Parathyroid adenoma (tissue), 2 donors: ENCODE measurements at regions not wholly inside any gene's neighbourhood (a gene's known extent, or its start where the extent isn't known, plus 50 kb on each side); places are given as distances from the start of the nearest gene placed in this dataset.

ENCODE experiments used
- H2AFZ ChIP-seq: fragments of 300-600 bp; sonication (generic); one replicate; pipeline ENCODE4 v1.7.0; 2017; ENCODE audit warnings: antibody characterized with exemption, mild to moderate bottlenecking
- H3K27ac ChIP-seq: fragments of 300-600 bp; sonication (generic); one replicate; pipeline ENCODE4 v1.7.0; 2017
- H3K27me3 ChIP-seq: fragments of 300-600 bp; sonication (generic); one replicate; pipeline ENCODE4 v1.7.0; 2017; ENCODE audit warnings: low read length; ENCODE audit not compliant: control insufficient read depth, insufficient read depth
- H3K36me3 ChIP-seq: fragments of 300-600 bp; sonication (generic); one replicate; pipeline ENCODE4 v1.7.0; 2017; ENCODE audit warnings: low read length; ENCODE audit not compliant: control insufficient read depth, insufficient read depth
- H3K4me1 ChIP-seq: fragments of 300-600 bp; sonication (generic); one replicate; pipeline ENCODE4 v1.7.0; 2017; ENCODE audit warnings: control low read depth
- H3K4me2 ChIP-seq: fragments of 300-600 bp; sonication (generic); one replicate; pipeline ENCODE4 v1.7.0; 2017; ENCODE audit warnings: low read length
- H3K4me3 ChIP-seq: fragments of 300-600 bp; sonication (generic); one replicate; pipeline ENCODE4 v1.7.0; 2017; ENCODE audit warnings: low read depth, low read length
- H3K79me2 ChIP-seq: fragments of 300-600 bp; sonication (generic); one replicate; pipeline ENCODE4 v1.7.0; 2017; ENCODE audit warnings: control low read depth
- H3K9ac ChIP-seq: fragments of 300-600 bp; sonication (generic); one replicate; pipeline ENCODE4 v1.7.0; 2017; ENCODE audit warnings: mild to moderate bottlenecking
- H3K9me3 ChIP-seq: fragments of 300-600 bp; sonication (generic); one replicate; pipeline ENCODE4 v1.7.0; 2017; ENCODE audit warnings: low read length; ENCODE audit not compliant: control insufficient read depth
- CTCF ChIP-seq: fragments of 300-600 bp; sonication (generic); IDR thresholded peaks from one replicate; pipeline ENCODE4 v1.7.0; 2017; ENCODE audit warnings: antibody characterized with exemption, mild to moderate bottlenecking
- donor health status: primary hyperparathyroidism.

- Histone ChIP-seq H3K79me2 (no peaks in the 10 kb centered on the region), H2AFZ (no peak overlapping the region), H3K27me3 (no peaks in the 10 kb centered on the region), H3K27ac (no peak overlapping the region), H3K4me2 (no peak overlapping the region), H3K9ac (no peak overlapping the region), H3K9me3 (no peaks in the 10 kb centered on the region), H3K4me3 (no peak overlapping the region), H3K4me1 (no peaks in the 10 kb centered on the region), H3K36me3 (no peaks in the 10 kb centered on the region)
- TF ChIP-seq CTCF: no peak
Observed at GRCh38 chr3:74426571-74426970, 187.9 kb downstream of the CNTN3 start.

GRCh38 chr3:74423867-74424266 lies 190.6 kb downstream of the CNTN3 start:
- H2AFZ ChIP-seq: no peak overlapping the region
- H3K9ac ChIP-seq: no peak overlapping the region
- no peaks in the 10 kb centered on the region for H3K27me3 ChIP-seq
- H3K36me3 ChIP-seq: no peaks in the 10 kb centered on the region
- H3K4me2 ChIP-seq: no peak overlapping the region
- H3K27ac ChIP-seq: no peak overlapping the region
- no peak for TF ChIP-seq CTCF
- H3K79me2 ChIP-seq: no peaks in the 10 kb centered on the region
- no peaks in the 10 kb centered on the region for H3K9me3 ChIP-seq
- no peak overlapping the region for H3K4me3 ChIP-seq
- no peaks in the 10 kb centered on the region for H3K4me1 ChIP-seq

- Histone ChIP-seq H3K27me3 (no peaks in the 10 kb centered on the region), H3K4me2 (no peak overlapping the region), H3K4me1 (no peaks in the 10 kb centered on the region), H3K36me3 (no peaks in the 10 kb centered on the region), H3K4me3 (no peak overlapping the region), H3K9ac (no peak overlapping the region), H2AFZ (no peak overlapping the region), H3K79me2 (no peaks in the 10 kb centered on the region), H3K27ac (no peak overlapping the region), H3K9me3 (no peaks in the 10 kb centered on the region)
- TF ChIP-seq CTCF: no peak
Observed at GRCh38 chr3:74420538-74421124, 193.8 kb downstream of the CNTN3 start.

GRCh38 chr3:74415731-74416130 lies 198.7 kb downstream of the CNTN3 start:
- no peak for TF ChIP-seq CTCF
- Histone ChIP-seq H3K4me3 (no peak overlapping the region), H3K4me1 (no peaks in the 10 kb centered on the region), H3K9me3 (no peaks in the 10 kb centered on the region), H3K36me3 (no peaks in the 10 kb centered on the region), H3K79me2 (no peaks in the 10 kb centered on the region), H3K9ac (no peak overlapping the region), H3K27ac (no peak overlapping the region), H3K27me3 (no peaks in the 10 kb centered on the region), H3K4me2 (no peak overlapping the region), H2AFZ (no peak overlapping the region)

- Histone ChIP-seq H3K36me3 (no peaks in the 10 kb centered on the region), H3K79me2 (no peaks in the 10 kb centered on the region), H3K4me1 (no peaks in the 10 kb centered on the region), H3K27ac (no peak overlapping the region), H3K27me3 (no peaks in the 10 kb centered on the region), H2AFZ (no peak overlapping the region), H3K4me3 (no peak overlapping the region), H3K9ac (no peak overlapping the region), H3K4me2 (no peak overlapping the region), H3K9me3 (no peaks in the 10 kb centered on the region)
- TF ChIP-seq CTCF: no peak
Observed at GRCh38 chr3:74413547-74414241, 200.8 kb downstream of the CNTN3 start.
